K562 (cell line): ENCODE measurements at regions not wholly inside any gene's neighbourhood (a gene's known extent, or its start where the extent isn't known, plus 50 kb on each side); places are given as distances from the start of the nearest gene placed in this dataset.

ENCODE experiments used
- ATAC-seq: fragments of 200-7000 bp; cut with Tn5 transposase; 3 replicates; pipeline ENCODE4 v1.9.1; 2020; ENCODE audit warnings: moderate library complexity
- BruUV-seq: library from RNA; stranded (reverse); fragments of 400-500 nt; replicated peaks from 2 replicates; lab custom pipeline; 2021; lab: Mats Ljungman, UMichigan
- CTCF ChIA-PET: fragments of 300-600 bp; formaldehyde crosslinking; extraction: SDS; loops from one replicate; lab custom pipeline; 2021; ENCODE audit warnings: low intra/inter-chr PET ratio; lab: Yijun Ruan, JAX
- POLR2A ChIA-PET: fragments of 300-600, 350-650 bp; sonication (Branson Sonifier 250); formaldehyde crosslinking; extraction: SDS; loops from one replicate; lab custom pipeline; 2021; ENCODE audit warnings: antibody characterized with exemption, inconsistent platforms; lab: Yijun Ruan, JAX
- DNase-seq, 4 experiments: peaks; one replicate each; pipeline versions ENCODE4 v3.0.0 to v3.0.0-alpha.2; 2011 to 2018; ENCODE audit warnings: low spot score in 3 of 4, mixed read lengths in 3 of 4; ENCODE audit errors: extremely low read depth in 1 of 4
- FAIRE-seq: peaks from 2 replicates; lab custom pipeline; 2011; peaks lifted over from hg19 to GRCh38; lab: Jason Lieb, UNC
- H2AFZ ChIP-seq: 2 replicates; pipeline ENCODE4 v1.6.0; 2011; ENCODE audit warnings: low read depth, low read length, control low read depth, inconsistent platforms
- H3K27ac ChIP-seq: fragments of 200-600 bp; 3 replicates; pipeline ENCODE4 v1.8.0; 2011; ENCODE audit warnings: low read depth, mild to moderate bottlenecking, control low read depth, inconsistent platforms, low read length, moderate library complexity, mixed read lengths; ENCODE audit errors: extremely low read depth
- H3K27me3 ChIP-seq, 2 experiments: fragments of 300-600 bp in 1 of 2; 2 replicates in 1 of 2; 3 replicates in 1 of 2; pipeline versions ENCODE4 v1.6.0 to v1.8.0; 2011; ENCODE audit warnings: inconsistent platforms in 2 of 2, low read length in 2 of 2, mild to moderate bottlenecking in 1 of 2, mixed read lengths in 1 of 2, moderate library complexity in 1 of 2; ENCODE audit not compliant: control insufficient read depth in 2 of 2, insufficient read depth in 2 of 2
- H3K36me3 ChIP-seq: fragments of 300-600 bp; 3 replicates; pipeline ENCODE4 v1.8.0; 2011; ENCODE audit warnings: mild to moderate bottlenecking, low read length, inconsistent platforms; ENCODE audit not compliant: control insufficient read depth, insufficient read depth
- H3K4me1 ChIP-seq, 2 experiments: fragments of 200-600 bp in 1 of 2; replicated peaks in 1 of 2; 2 replicates in 1 of 2; 3 replicates in 1 of 2; pipeline versions ENCODE4 v1.5.1 to v1.8.0; 2011; ENCODE audit warnings: inconsistent platforms in 2 of 2, low read length in 2 of 2, mild to moderate bottlenecking in 1 of 2, mixed read lengths in 1 of 2, moderate library complexity in 1 of 2; ENCODE audit not compliant: control insufficient read depth in 2 of 2, insufficient read depth in 2 of 2
- H3K4me2 ChIP-seq: 2 replicates; pipeline ENCODE4 v1.6.1; 2011; ENCODE audit warnings: low read length, control low read depth, inconsistent platforms, mixed read lengths; ENCODE audit not compliant: insufficient read depth
- H3K4me3 ChIP-seq: fragments of 200-600 bp; sonication (generic), shearing (Covaris generic); 2 replicates; pipeline ENCODE4 v1.5.1; 2016; ENCODE audit warnings: control low read depth, inconsistent platforms
- H3K79me2 ChIP-seq: fragments of 200-600 bp; 3 replicates; pipeline ENCODE4 v1.8.0; 2011; ENCODE audit warnings: low read length, inconsistent platforms; ENCODE audit not compliant: control insufficient read depth, insufficient read depth
- H3K9ac ChIP-seq, 2 experiments: 2 replicates each; pipeline versions ENCODE4 v1.6.0 to v1.6.1; 2011; ENCODE audit warnings: low read depth in 2 of 2, low read length in 2 of 2, control low read depth in 1 of 2, inconsistent platforms in 1 of 2, mild to moderate bottlenecking in 1 of 2, mixed read lengths in 1 of 2; ENCODE audit not compliant: insufficient read depth in 1 of 2
- H3K9me1 ChIP-seq: one replicate; pipeline ENCODE4 v1.6.0; 2011; ENCODE audit warnings: inconsistent platforms, mild to moderate bottlenecking, low read length, moderate library complexity; ENCODE audit not compliant: control insufficient read depth, insufficient read depth
- H3K9me3 ChIP-seq: replicated peaks from 2 replicates; pipeline ENCODE4 v1.5.1; 2011; ENCODE audit warnings: low read depth, low read length, inconsistent platforms; ENCODE audit not compliant: control insufficient read depth, insufficient read depth
- H4K20me1 ChIP-seq: replicated peaks from 2 replicates; pipeline ENCODE4 v1.6.1; 2011; ENCODE audit warnings: low read length, inconsistent platforms, mixed read lengths; ENCODE audit not compliant: control insufficient read depth, insufficient read depth
- CBFA2T2 ChIP-seq: fragments of 450-650 bp; conservative IDR thresholded peaks from 2 replicates; pipeline ENCODE4 v1.6.1; 2017; ENCODE audit warnings: mild to moderate bottlenecking
- CBFA2T3 ChIP-seq: fragments of 450-650 bp; IDR thresholded peaks from 2 replicates; pipeline ENCODE4 v1.6.1; 2017
- CBFB ChIP-seq: sonication (generic); formaldehyde crosslinking; IDR thresholded peaks from 2 replicates; pipeline ENCODE4 v1.4.0; 2020; ENCODE audit warnings: mild to moderate bottlenecking, missing genetic modification reagents
- CTBP1 ChIP-seq: fragments of 450-650 bp; IDR thresholded peaks from 2 replicates; pipeline ENCODE4 v1.6.1; 2016; ENCODE audit warnings: borderline replicate concordance
- E2F1 ChIP-seq: sonication (generic); formaldehyde crosslinking; IDR thresholded peaks from 2 replicates; pipeline ENCODE4 v1.8.1; 2023; ENCODE audit warnings: mild to moderate bottlenecking, missing genetic modification reagents, moderate library complexity
- FOSL1 ChIP-seq: fragments of 200-800 bp; sonication (Bioruptor generic); conservative IDR thresholded peaks from 2 replicates; pipeline ENCODE4 v1.6.1; 2016; ENCODE audit warnings: missing genetic modification characterization, missing compliant biosample characterization
- HIVEP1 ChIP-seq: fragments of 250-450 bp; sonication (Bioruptor Pico); IDR thresholded peaks from 2 replicates; pipeline ENCODE4 v1.4.0; 2020; ENCODE audit warnings: mild to moderate bottlenecking
- NFIC ChIP-seq: fragments of 450-650 bp; IDR thresholded peaks from 2 replicates; pipeline ENCODE4 v1.6.1; 2017; ENCODE audit warnings: mild to moderate bottlenecking, inconsistent platforms
- NR0B1 ChIP-seq: fragments of 450-650 bp; IDR thresholded peaks from one replicate; pipeline ENCODE4 v1.6.1; 2018; ENCODE audit warnings: mild to moderate bottlenecking, moderate library complexity; ENCODE audit not compliant: partially characterized antibody
- PRMT5 ChIP-seq: sonication (generic); formaldehyde crosslinking; IDR thresholded peaks from 2 replicates; pipeline ENCODE4 v1.5.0; 2020; ENCODE audit warnings: missing genetic modification reagents
- ZBTB1 ChIP-seq: sonication (generic); formaldehyde crosslinking; IDR thresholded peaks from 2 replicates; pipeline ENCODE4 v1.8.1; 2023; ENCODE audit warnings: missing genetic modification reagents, low read depth, mild to moderate bottlenecking, borderline replicate concordance
- WGBS: fragments of 100-300 bp; shearing (Covaris generic); methylation state at CpG from one replicate; pipeline ENCODE4 v1.1.6; 2016; ENCODE audit warnings: low coverage, mixed read lengths; ENCODE audit not compliant: insufficient coverage; ENCODE audit errors: missing lambda C conversion rate; 5-methylcytosine and 5-hydroxymethylcytosine counted together
- in situ Hi-C: fragments of 300-500 bp; cut with MboI; formaldehyde crosslinking; loops from 4 replicates; pipeline ENCODE4 v1.15.0; 2018; ENCODE audit warnings: inconsistent platforms, mixed read lengths
- intact Hi-C: fragments of 100-400 bp; cut with micrococcal nuclease; formaldehyde crosslinking; loops from 2 replicates; pipeline ENCODE4 v1.14.2; 2022
- TF ChIP-seq, protein P1 (sequence below): fragments of 450-650 bp; IDR thresholded peaks from 2 replicates; pipeline ENCODE4 v1.6.1; 2016; ENCODE audit warnings: low read depth
- TF ChIP-seq, protein P2 (sequence below): sonication (generic); IDR thresholded peaks from 2 replicates; pipeline ENCODE4 v1.6.1; 2016

GRCh38 chr12:23083267-23083666 lies 458.3 kb downstream of the ETNK1 start:
- in situ Hi-C loops, result no loop called here
- BruUV-seq, result no TSS peak
- TF ChIP-seq CBFA2T3 (peak; percentile 23), FOSL1 (tag) (peak; percentile 73), CBFB (CRISPR knock-in tag) (no peak), PRMT5 (CRISPR knock-in tag) (no peak), CBFA2T2 (0 out of 2 replicates have a peak, but pooled peaks have one; percentile 9), CTBP1 (peak; percentile 23; the same call in 1 of the 2 replicates), E2F1 (CRISPR knock-in tag) (no peak), NFIC (peak; percentile 85), NR0B1 (no peak), HIVEP1 (CRISPR knock-in tag) (no peak), ZBTB1 (no peak)
- TF ChIP-seq, protein P1, sequence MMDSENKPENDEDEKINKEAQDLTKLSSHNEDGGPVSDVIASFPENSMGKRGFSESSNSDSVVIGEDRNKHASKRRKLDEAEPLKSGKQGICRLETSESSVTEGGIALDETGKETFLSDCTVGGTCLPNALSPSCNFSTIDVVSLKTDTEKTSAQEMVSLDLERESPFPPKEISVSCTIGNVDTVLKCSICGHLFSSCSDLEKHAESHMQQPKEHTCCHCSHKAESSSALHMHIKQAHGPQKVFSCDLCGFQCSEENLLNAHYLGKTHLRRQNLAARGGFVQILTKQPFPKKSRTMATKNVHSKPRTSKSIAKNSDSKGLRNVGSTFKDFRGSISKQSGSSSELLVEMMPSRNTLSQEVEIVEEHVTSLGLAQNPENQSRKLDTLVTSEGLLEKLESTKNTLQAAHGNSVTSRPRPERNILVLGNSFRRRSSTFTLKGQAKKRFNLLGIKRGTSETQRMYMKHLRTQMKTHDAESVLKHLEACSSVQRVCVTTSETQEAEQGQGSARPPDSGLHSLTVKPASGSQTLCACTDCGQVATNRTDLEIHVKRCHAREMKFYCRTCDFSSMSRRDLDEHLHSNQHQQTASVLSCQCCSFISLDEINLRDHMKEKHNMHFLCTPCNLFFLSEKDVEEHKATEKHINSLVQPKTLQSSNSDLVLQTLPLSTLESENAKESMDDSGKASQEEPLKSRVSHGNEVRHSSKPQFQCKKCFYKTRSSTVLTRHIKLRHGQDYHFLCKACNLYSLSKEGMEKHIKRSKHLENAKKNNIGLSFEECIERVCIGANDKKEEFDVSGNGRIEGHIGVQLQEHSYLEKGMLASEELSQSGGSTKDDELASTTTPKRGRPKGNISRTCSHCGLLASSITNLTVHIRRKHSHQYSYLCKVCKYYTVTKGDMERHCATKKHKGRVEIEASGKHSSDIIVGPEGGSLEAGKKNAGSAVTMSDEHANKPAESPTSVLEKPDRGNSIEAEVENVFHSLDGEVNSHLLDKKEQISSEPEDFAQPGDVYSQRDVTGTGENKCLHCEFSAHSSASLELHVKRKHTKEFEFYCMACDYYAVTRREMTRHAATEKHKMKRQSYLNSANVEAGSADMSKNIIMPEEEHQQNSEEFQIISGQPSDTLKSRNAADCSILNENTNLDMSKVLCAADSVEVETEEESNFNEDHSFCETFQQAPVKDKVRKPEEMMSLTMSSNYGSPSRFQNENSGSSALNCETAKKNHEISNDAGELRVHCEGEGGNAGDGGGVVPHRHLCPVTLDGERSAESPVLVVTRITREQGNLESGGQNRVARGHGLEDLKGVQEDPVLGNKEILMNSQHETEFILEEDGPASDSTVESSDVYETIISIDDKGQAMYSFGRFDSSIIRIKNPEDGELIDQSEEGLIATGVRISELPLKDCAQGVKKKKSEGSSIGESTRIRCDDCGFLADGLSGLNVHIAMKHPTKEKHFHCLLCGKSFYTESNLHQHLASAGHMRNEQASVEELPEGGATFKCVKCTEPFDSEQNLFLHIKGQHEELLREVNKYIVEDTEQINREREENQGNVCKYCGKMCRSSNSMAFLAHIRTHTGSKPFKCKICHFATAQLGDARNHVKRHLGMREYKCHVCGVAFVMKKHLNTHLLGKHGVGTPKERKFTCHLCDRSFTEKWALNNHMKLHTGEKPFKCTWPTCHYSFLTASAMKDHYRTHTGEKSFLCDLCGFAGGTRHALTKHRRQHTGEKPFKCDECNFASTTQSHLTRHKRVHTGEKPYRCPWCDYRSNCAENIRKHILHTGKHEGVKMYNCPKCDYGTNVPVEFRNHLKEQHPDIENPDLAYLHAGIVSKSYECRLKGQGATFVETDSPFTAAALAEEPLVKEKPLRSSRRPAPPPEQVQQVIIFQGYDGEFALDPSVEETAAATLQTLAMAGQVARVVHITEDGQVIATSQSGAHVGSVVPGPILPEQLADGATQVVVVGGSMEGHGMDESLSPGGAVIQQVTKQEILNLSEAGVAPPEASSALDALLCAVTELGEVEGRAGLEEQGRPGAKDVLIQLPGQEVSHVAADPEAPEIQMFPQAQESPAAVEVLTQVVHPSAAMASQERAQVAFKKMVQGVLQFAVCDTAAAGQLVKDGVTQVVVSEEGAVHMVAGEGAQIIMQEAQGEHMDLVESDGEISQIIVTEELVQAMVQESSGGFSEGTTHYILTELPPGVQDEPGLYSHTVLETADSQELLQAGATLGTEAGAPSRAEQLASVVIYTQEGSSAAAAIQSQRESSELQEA, result no peak
- TF ChIP-seq, protein P2, sequence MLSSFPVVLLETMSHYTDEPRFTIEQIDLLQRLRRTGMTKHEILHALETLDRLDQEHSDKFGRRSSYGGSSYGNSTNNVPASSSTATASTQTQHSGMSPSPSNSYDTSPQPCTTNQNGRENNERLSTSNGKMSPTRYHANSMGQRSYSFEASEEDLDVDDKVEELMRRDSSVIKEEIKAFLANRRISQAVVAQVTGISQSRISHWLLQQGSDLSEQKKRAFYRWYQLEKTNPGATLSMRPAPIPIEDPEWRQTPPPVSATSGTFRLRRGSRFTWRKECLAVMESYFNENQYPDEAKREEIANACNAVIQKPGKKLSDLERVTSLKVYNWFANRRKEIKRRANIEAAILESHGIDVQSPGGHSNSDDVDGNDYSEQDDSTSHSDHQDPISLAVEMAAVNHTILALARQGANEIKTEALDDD, result peak; percentile 55

More at GRCh38 chr12:23083267-23083666, 458.3 kb downstream of the ETNK1 start:
- Histone ChIP-seq H3K9me1 (no peaks in the 10 kb centered on the region), H3K4me2 (no peak overlapping the region), H3K9me3 (no peaks in the 10 kb centered on the region), H3K4me3 (no peak overlapping the region), H3K27ac (no peak overlapping the region), H3K27me3 (no peaks in the 10 kb centered on the region), H3K36me3 (no peaks in the 10 kb centered on the region), H3K4me1 (peaks cover 0 to 2% of the 10 kb centered on the region in 2 experiments; a peak in 1 of 5 replicates), H4K20me1 (no peaks in the 10 kb centered on the region), H3K9ac (no peak overlapping the region), H3K79me2 (no peaks in the 10 kb centered on the region), H2AFZ (no peak overlapping the region)
- 0% methylated on average over 2 of the region's 2 CpGs for WGBS
- ChIA-PET POLR2A (no interaction called here), CTCF (no interaction called here)
- intact Hi-C loops, result no loop called here
- ATAC-seq, result no peak
- no peak for FAIRE-seq
- DNase-seq, result peak in 1 of 4 experiments; percentile 26
